ENCODE measurements at regions not wholly inside any gene's neighbourhood (a gene's known extent, or its start where the extent isn't known, plus 50 kb on each side); places are given as distances from the start of the nearest gene placed in this dataset.
A peak's percentile ranks its signal among the peaks of the same experiment; 100 is the strongest.

DNA sequence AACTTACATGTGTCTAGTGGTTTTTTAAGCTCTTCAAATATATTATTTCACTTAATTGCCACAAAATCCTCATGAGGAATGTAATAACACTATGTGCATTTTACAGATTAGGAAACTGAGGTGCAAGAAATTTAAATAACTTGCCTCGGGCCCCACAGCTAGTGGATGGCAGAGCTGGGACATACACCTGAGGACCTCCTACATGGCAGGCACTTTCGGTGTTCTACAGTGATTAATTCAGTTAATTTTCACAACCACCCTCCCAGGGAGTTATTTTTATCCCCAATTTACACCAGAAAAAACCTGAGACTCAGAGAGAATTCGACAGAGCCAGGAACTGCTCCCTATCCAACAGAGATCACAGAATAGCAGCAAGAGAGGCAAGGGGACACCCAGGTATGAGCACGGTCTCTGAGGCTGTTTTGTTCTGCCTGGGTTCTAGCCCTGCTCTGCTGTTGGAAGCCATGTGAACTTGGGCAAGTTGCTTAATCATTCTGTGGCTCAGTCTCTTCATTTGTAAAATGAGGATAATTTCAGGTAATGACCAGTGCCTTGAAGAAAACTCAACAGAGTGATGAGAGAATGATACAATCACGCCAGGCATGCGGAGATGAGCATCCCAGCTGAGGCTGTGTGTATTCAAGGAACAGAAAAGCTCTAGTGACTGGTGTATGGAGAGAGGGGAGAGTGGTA is 82.3 kb downstream of the MYCN start:
- H3K9me3 Mint-ChIP-seq (ENCODE audit: low read depth), result no peaks in the 10 kb centered on the region
- no peak overlapping the region for H3K4me3 Mint-ChIP-seq
- no peaks in the 10 kb centered on the region for H3K4me1 Mint-ChIP-seq (ENCODE audit: low read depth)
- no peaks in the 10 kb centered on the region for H3K36me3 Mint-ChIP-seq
- no peak overlapping the region for H3K27ac Mint-ChIP-seq
- H3K27me3 Mint-ChIP-seq, result peaks cover 1% of the 10 kb centered on the region

DNA sequence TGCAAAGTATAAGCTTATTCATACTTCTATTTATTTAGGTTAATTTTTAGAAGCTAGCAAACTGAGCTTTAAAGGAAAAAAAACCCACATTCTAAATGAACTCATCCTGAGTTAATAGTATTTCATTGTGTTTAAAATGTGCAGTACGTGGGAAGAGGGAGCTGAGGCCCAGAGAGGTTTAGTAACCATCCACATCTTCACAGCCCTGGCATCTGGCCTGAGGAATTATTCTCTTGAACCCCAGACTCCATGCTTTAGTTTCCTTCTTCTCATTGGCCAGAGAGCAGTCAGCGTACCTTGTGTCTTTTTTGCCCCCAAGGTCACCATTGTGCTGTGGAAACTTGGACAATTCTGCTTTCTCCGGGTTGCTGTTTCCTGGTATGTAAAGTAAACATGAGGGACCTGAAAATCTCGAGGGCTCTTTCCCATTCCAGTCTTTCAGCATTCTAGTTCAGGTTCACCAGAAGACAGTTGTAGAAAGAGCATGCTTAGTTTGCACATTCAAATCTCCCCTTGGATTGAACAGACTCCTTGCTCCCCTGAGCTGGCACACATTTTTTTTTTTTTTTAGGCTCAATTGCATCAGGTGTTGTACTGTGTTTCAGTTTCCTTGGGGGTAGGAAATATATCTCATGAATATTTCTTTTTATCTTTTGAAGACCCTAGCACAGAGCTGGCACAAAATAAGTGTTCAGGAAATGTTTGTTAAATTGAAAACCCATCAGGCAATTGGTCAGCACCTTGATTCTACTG is 81.4 kb downstream of the MYCN start:
- Mint-ChIP-seq H3K9me3 (ENCODE audit: low read depth) (no peaks in the 10 kb centered on the region), H3K36me3 (no peaks in the 10 kb centered on the region), H3K4me3 (no peak overlapping the region), H3K27me3 (peaks cover 1% of the 10 kb centered on the region), H3K27ac (no peak overlapping the region), H3K4me1 (ENCODE audit: low read depth) (no peaks in the 10 kb centered on the region)

DNA sequence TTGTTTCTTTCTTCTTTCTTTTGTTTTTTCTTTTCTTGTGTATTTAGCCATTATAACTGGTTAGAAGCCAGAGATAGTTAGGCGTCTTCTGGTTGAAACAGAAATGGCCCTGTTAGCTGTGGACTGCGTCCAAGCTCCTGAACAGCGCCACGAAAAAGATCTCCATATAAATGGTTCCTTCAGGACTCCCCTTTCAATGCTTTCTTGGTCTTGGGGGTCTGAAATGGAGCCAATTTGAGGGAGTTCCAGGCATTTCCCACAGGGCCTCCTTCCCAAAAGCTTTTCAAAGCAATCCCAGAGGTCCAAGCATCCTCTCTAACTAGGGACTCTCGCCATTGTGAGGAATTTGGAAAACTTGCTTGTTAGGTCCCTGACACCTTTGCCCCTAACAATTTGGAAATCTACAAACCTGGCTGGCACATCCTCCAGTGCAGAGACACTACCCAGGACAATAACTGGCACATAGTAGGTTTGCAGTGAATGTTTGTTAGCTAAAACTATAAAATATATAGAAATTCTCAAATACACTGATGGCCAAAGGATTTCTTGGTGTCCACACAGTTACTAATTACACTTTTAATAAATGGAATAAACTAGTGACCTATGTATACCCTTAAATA is 80.1 kb downstream of the MYCN start:
- Mint-ChIP-seq H3K36me3 (no peaks in the 10 kb centered on the region), H3K4me3 (no peak overlapping the region), H3K27ac (no peak overlapping the region), H3K9me3 (ENCODE audit: low read depth) (no peaks in the 10 kb centered on the region), H3K27me3 (peaks cover 7% of the 10 kb centered on the region), H3K4me1 (ENCODE audit: low read depth) (no peaks in the 10 kb centered on the region)

DNA sequence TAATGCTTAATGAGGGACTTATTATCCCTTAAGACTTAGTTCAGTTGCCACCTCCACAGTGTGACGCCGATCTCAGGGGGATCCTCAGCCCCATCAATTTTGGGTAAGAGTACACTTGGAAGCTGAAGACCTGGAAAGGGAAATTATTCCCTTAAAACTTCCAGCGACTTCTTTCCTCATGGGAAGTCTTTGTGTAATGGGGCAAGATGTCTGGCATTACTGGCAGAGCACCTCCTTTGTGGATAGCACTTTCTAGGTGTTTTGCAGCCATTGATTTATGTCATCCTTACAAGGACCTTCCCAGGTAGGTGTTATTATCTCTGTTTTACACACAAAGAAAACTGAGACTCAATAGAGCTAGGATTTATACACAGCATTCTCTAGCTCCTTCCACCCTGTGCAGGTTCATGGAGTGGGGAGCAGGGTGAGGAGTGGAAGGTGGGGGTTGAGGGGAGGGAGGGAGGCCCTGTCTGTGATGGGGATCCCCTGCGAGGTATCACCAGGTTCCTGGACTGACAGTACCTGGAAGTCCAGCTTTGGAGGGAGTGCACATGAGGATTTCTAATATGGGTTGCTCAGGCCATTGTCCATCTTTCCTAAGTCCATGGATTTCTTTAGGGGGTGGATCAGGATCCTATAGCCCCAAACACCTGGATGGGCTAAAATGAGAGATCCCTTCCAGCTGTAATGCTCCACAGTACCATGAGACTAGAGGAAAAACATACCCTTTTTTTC is 79.4 kb downstream of the MYCN start:
- Mint-ChIP-seq H3K36me3 (no peaks in the 10 kb centered on the region), H3K27me3 (peaks cover 11% of the 10 kb centered on the region), H3K9me3 (ENCODE audit: low read depth) (no peaks in the 10 kb centered on the region), H3K4me3 (no peak overlapping the region), H3K4me1 (ENCODE audit: low read depth) (no peaks in the 10 kb centered on the region), H3K27ac (no peak overlapping the region)

DNA sequence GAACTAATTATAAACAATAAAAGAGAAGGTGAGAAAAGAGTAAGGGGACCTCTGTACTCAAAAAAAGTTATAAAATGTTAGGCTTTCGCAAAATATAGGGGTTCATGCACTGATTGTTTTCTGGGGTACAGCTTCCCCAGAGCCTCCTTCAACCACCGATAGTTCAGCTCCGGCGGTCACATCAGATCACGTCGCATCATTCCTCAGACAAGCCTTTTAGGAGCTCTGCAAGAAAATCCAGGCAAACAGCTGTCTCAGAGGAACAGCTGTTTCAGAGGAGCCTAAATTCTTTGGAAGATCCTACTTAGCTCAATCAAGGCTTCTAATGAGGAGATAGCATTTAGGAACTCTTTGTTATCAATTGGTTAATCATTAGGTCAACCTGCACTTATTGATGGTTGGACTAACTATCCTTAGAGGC is 78.7 kb downstream of the MYCN start:
- peaks cover 16% of the 10 kb centered on the region for H3K27me3 Mint-ChIP-seq
- no peak overlapping the region for H3K27ac Mint-ChIP-seq
- no peak overlapping the region for H3K4me3 Mint-ChIP-seq
- H3K4me1 Mint-ChIP-seq (ENCODE audit: low read depth), result no peaks in the 10 kb centered on the region
- H3K9me3 Mint-ChIP-seq (ENCODE audit: low read depth), result no peaks in the 10 kb centered on the region
- H3K36me3 Mint-ChIP-seq, result no peaks in the 10 kb centered on the region

DNA sequence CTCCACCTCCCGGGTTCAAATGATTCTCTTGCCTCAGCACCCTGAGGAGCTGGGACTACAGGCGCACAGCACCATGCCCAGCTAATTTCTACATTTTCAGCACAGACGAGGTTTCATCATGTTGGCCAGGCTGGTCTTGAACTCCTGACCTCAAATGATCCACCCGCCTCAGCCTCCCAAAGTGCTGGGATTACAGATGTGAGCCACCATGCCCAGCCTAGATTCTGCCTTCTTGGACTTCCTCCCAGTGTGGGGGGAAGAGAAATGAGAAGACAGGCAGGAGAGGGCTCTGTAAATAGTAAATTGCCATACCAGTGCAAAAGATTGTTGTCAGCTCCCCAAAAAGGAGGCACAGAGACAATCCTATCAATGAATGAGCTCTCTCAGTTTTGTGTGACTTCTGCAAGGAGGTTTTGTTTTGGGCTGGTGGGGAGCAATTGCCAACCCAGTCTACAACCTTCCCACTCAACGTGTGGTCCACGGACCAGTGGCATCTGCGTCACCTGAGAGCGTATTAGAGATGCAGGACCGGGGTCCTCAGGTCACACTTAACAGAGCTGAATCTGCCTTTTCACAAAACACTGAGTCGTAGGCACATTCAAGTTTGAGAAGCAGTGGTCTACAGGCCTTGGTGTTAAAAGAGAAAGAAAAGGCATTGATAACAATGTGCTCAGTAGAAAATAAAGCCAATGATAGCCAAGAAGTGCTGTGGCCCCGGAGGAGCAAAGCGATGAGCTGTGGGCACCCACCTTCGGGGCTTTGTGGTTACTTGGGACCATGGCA is 78.1 kb downstream of the MYCN start:
- Mint-ChIP-seq H3K27ac (no peak overlapping the region), H3K4me1 (ENCODE audit: low read depth) (peaks cover 4% of the 10 kb centered on the region), H3K36me3 (no peaks in the 10 kb centered on the region), H3K9me3 (ENCODE audit: low read depth) (no peaks in the 10 kb centered on the region), H3K27me3 (peaks cover 19% of the 10 kb centered on the region), H3K4me3 (no peak overlapping the region)

DNA sequence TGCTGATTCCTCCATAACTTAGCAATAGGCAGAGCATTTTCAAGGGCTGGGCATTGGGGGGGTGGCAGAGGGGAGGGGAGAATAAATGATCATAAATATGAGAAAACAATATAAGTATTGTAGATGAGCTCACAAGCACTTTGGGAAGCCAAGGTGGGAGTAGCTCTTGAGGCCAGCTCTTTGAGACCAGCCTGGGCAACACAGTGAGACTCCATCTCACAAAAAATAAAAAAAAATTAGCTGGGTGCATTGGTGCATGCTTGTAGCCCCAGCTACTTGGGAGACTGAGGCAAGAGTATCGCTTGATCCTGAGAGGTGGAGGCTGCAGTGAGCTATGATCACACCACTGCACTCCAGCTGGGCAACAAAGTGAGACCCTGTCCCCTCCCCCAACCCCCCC is 75.9 kb downstream of the MYCN start:
- H3K4me3 Mint-ChIP-seq, result no peak overlapping the region
- no peaks in the 10 kb centered on the region for H3K9me3 Mint-ChIP-seq (ENCODE audit: low read depth)
- H3K27ac Mint-ChIP-seq, result no peak overlapping the region
- peaks cover 6% of the 10 kb centered on the region for H3K4me1 Mint-ChIP-seq (ENCODE audit: low read depth)
- H3K36me3 Mint-ChIP-seq, result no peaks in the 10 kb centered on the region
- H3K27me3 Mint-ChIP-seq, result peaks cover 20% of the 10 kb centered on the region

DNA sequence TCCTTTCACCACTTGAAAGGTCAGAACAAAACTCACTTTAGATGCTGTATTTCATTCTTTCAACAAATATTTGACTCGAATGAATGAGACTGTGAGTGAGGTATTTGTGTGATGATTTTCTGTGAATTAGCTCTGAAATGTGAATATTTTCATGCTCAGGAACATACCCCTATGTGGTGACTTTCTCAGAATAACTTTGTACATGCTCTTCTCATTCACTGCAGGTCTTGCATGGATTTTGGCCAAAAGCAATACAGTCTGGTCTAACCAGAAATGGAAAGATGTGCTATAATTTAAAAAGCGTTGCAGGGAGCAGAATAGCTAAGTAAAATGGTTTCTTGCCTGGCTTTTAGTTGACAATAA is 75.5 kb downstream of the MYCN start:
- Mint-ChIP-seq H3K27me3 (peaks cover 20% of the 10 kb centered on the region), H3K27ac (no peak overlapping the region), H3K36me3 (no peaks in the 10 kb centered on the region), H3K4me1 (ENCODE audit: low read depth) (peaks cover 6% of the 10 kb centered on the region), H3K9me3 (ENCODE audit: low read depth) (no peaks in the 10 kb centered on the region), H3K4me3 (no peak overlapping the region)

DNA sequence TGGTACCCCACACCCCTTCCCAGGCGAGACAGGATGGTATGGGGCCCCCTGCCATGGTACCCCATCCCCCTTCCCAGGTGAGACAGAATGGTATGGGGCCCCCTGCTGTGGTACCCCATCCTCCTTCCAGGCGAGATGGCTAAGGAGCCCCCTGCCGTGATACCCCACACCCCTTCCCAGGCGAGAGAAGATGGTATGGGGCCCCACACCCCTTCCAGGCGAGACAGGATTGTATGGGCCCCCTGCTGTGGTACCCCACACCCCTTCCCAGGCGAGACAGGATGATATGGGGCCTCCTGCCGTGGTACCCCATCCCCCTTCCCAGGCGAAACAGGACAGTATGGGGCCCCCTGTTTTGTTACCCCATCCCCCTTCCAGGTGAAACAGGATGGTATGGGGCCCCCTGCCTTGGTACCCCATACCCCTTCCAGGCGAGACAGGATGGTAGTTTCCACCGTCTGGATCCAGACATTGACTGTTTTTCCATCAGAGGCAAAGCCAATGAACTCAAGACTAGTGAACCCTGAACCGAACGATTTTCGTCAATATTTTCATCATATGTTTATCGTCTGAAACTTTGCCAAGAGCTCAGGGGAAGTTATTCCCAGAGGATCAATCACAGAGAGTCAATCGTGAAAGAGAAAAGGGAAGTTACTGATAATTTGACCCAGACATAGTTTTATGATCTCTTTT is 75.0 kb downstream of the MYCN start:
- no peak overlapping the region for H3K4me3 Mint-ChIP-seq
- H3K36me3 Mint-ChIP-seq, result no peaks in the 10 kb centered on the region
- no peak overlapping the region for H3K27ac Mint-ChIP-seq
- H3K9me3 Mint-ChIP-seq (ENCODE audit: low read depth), result no peaks in the 10 kb centered on the region
- peaks cover 6% of the 10 kb centered on the region for H3K4me1 Mint-ChIP-seq (ENCODE audit: low read depth)
- H3K27me3 Mint-ChIP-seq, result peaks cover 20% of the 10 kb centered on the region

DNA sequence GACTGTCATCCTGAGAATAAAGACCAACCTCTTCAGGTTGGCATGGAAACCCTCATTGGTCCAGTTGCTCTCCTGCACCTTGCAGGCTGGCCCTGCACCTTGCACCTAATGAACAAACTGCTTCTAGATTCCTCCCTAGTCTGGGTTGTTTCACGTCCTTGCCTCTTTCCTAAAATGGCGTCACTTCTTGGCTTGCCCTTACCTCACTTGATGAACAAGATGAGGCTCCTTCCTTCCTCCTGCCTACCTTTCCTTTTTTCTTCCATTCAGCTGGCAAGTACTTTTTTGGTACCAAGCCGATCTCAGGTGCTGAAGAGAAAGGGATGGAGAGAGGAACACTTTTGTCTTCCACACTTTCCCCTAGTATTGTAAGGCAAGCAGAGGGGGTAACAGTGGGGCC is 74.5 kb downstream of the MYCN start:
- Mint-ChIP-seq H3K4me1 (ENCODE audit: low read depth) (peaks cover 6% of the 10 kb centered on the region), H3K4me3 (no peak overlapping the region), H3K27me3 (peaks cover 20% of the 10 kb centered on the region)

DNA sequence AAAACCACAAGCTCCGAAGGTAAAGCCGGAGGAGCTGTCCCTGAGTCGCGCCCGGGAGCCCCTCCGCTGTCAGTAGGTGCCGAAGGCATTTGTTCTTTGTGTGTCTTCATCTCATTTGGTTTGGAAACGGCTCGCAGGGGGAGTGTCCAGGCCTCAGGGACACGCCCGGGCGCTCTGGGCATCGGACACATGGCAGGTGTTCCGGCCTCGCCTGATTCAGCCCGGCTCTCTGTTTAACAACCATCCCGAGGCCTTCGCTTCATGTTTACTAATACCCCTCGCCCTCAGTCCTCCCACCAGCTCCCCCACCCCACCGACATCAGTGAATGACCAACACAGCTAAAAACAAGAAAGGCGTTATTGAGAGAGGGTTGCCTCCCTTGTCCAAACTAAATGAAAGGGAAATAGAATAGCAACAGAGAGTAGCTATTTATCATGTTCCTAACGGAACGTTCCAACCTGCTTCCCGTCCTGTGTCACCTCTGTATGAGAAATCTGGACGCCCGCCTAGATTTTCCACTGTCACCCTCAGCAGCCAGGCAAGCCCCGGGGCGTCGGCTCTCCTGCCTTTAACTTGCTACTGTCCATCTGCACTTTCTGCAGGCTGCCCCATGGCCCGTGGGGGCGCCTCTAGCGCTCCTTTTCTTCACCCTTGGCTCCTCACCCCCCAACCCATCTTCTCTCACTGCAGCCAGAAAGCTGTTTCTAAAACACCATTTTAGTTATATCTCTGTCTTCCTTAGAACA is 73.9 kb downstream of the MYCN start:
- Mint-ChIP-seq H3K4me1 (ENCODE audit: low read depth) (peaks cover 6% of the 10 kb centered on the region), H3K4me3 (no peak overlapping the region), H3K27ac (no peak overlapping the region), H3K36me3 (no peaks in the 10 kb centered on the region), H3K9me3 (ENCODE audit: low read depth) (no peaks in the 10 kb centered on the region), H3K27me3 (peaks cover 20% of the 10 kb centered on the region)

More for the DNA sequence above, 74.5 kb downstream of the MYCN start:
- H3K36me3 Mint-ChIP-seq, result no peaks in the 10 kb centered on the region
- no peak overlapping the region for H3K27ac Mint-ChIP-seq
- no peaks in the 10 kb centered on the region for H3K9me3 Mint-ChIP-seq (ENCODE audit: low read depth)

DNA sequence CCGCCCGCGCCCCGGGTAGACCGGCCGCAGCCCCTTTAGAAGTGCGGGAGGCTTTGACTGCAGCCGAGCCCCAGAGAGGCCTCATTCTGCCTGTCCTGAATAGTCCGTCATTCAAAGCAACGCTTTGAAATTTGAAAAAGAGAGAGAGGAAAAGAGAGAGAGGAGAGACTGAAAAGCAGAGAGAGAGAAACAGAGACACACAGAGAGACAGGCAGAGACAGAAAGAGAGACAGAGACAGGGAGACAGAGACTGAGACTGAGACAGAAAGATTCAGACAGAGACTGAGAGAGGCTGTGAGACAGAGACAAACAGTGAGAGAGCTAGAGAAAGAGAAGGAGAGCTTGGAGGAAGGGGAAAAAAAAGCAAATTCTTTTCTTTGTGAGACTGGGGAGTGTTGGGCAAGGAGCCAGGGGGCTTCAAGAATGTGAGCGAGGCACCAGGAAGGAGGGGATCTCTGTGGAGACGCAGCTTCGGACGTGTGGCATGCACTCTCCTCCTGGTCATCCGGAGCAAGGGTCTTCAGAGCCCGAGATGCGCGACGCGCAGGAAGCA is 73.1 kb downstream of the MYCN start:
- Mint-ChIP-seq H3K27me3 (peaks cover 20% of the 10 kb centered on the region), H3K9me3 (ENCODE audit: low read depth) (no peaks in the 10 kb centered on the region), H3K36me3 (no peaks in the 10 kb centered on the region), H3K4me1 (ENCODE audit: low read depth) (peaks cover 6% of the 10 kb centered on the region), H3K4me3 (peak overlapping the region; percentile 68), H3K27ac (no peak overlapping the region)

DNA sequence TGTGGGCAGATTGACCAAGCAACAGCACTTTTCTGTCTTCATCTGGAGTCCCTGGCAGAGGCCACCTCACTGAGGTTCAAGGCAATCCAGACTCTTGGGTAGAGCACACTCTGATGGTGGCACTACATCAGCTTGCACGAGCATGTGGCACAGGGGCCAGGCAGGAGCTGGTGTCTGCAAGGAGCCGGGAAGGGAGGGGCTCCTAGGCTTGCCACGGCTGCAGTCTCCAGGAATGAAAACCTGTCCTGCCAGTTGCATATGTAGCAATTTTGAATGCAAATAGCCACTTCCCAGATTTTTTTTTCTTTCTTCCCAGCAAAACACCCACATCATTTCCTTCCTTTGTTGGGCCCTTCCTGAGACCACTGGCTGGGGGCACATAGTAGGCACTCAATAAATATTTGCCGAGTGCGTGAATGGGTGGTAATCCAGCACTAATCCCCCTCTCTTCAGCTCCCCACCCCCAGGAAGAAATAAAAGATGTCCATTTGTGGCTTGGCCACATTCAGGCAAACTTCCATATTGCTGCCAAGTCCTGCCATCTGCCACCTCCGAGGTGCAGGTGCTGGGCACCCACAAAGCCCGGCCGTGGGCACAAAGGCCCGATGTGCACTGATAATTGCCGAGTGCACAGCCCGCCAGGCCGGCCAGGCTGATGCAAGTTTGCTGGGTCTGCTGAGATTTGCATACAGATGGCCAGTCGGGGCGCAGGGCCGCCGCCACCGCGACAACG is 72.4 kb downstream of the MYCN start:
- Mint-ChIP-seq H3K9me3 (ENCODE audit: low read depth) (no peaks in the 10 kb centered on the region), H3K36me3 (no peaks in the 10 kb centered on the region), H3K27me3 (peaks cover 20% of the 10 kb centered on the region), H3K4me1 (ENCODE audit: low read depth) (peaks cover 6% of the 10 kb centered on the region), H3K4me3 (no peak overlapping the region), H3K27ac (no peak overlapping the region)

All from activated naive CD8-positive, alpha-beta T cell (primary cell).